H1 (cell line): ENCODE measurements at regions not wholly inside any gene's neighbourhood (a gene's known extent, or its start where the extent isn't known, plus 50 kb on each side); places are given as distances from the start of the nearest gene placed in this dataset.
"Not testable (repeated sequence)": the region's sequence is repeated elsewhere in the genome, so short reads cannot be mapped to it uniquely, and the experiment has no call there.

Source experiments
- CBX5 ChIP-seq: fragments of 300-800, 300-1000 bp; sonication (generic); IDR thresholded peaks from 2 replicates; pipeline ENCODE4 v1.7.1; 2016; ENCODE audit warnings: antibody characterized with exemption, low read length, low read depth
- CTCF ChIP-seq, 3 experiments: IDR thresholded peaks; 1 replicate in 2 of 3; 2 replicates in 1 of 3; pipeline versions ENCODE4 v1.5.1 to v1.6.1; 2011; ENCODE audit warnings: low read length in 3 of 3, mild to moderate bottlenecking in 3 of 3, inconsistent platforms in 2 of 3, low read depth in 1 of 3, moderate library complexity in 1 of 3; ENCODE audit not compliant: insufficient read depth in 1 of 3; ENCODE audit errors: control extremely low read depth in 1 of 3
- HDAC6 ChIP-seq: IDR thresholded peaks from one replicate; pipeline ENCODE4 v1.7.1; 2012; ENCODE audit warnings: low read depth, mild to moderate bottlenecking, inconsistent platforms, low read length, moderate library complexity
- JUND ChIP-seq: IDR thresholded peaks from 2 replicates; pipeline ENCODE4 v1.6.1; 2011; ENCODE audit warnings: mild to moderate bottlenecking, improper control_type of control experiment, low read length
- MAX ChIP-seq: IDR thresholded peaks from 2 replicates; pipeline ENCODE4 v1.6.1; 2012; ENCODE audit warnings: inconsistent platforms
- NRF1 ChIP-seq: IDR thresholded peaks from 2 replicates; pipeline ENCODE4 v1.6.1; 2011; ENCODE audit warnings: mild to moderate bottlenecking, low read depth, low read length, improper control_type of control experiment
- POLR2A ChIP-seq, 2 experiments: IDR thresholded peaks; 1 replicate in 1 of 2; 2 replicates in 1 of 2; pipeline ENCODE4 v1.6.1; 2011; ENCODE audit warnings: low read depth in 2 of 2, low read length in 2 of 2, mild to moderate bottlenecking in 2 of 2; ENCODE audit errors: control extremely low read depth in 1 of 2
- SRF ChIP-seq: IDR thresholded peaks from 2 replicates; pipeline ENCODE4 v1.6.1; 2011; ENCODE audit warnings: mild to moderate bottlenecking, low read depth, low read length, moderate library complexity
- YY1 ChIP-seq: IDR thresholded peaks from 2 replicates; pipeline ENCODE4 v1.6.1; 2011; ENCODE audit warnings: low read depth, mild to moderate bottlenecking, low read length

- TF ChIP-seq NRF1; CTCF (IDR thresholded peaks at IDR 0.05; ENCODE audit: control extremely low read depth in 1 of 3, insufficient read depth in 1 of 3, low read depth in 1 of 3, low read length in 3 of 3); CBX5; JUND; POLR2A (IDR thresholded peaks at IDR 0.05; ENCODE audit: control extremely low read depth in 1 of 2, low read depth in 2 of 2, low read length in 2 of 2); MAX; SRF; HDAC6; YY1: not testable (repeated sequence)
Measured at GRCh38 chr2:53022248-53022647, 745.4 kb upstream of the CHAC2 start.
